ENCODE measurements at regions not wholly inside any gene's neighbourhood (a gene's known extent, or its start where the extent isn't known, plus 50 kb on each side); places are given as distances from the start of the nearest gene placed in this dataset.

- DNase-seq (peak in 2 of 5 donors; percentile 15 to 27), FAIRE-seq (no peak)
- intact Hi-C loops (cut with DNase I): no loop called here
- H3K36me3 ChIP-seq (ENCODE audit: control insufficient read depth in 2 of 3, insufficient read depth in 3 of 3, low read length in 3 of 3): no peaks in the 10 kb centered on the region
- H3K4me3 ChIP-seq (ENCODE audit: low read length in 3 of 3): no peak overlapping the region
- no peaks in the 10 kb centered on the region for H3K9me3 ChIP-seq (ENCODE audit: control insufficient read depth in 2 of 3, insufficient read depth in 1 of 3, low read length in 3 of 3)
- H3K9ac ChIP-seq (ENCODE audit: low read length in 3 of 3): no peak overlapping the region
- H3K27ac ChIP-seq (ENCODE audit: low read depth in 2 of 2, low read length in 2 of 2): no peak overlapping the region
- no peaks in the 10 kb centered on the region for H3K4me1 ChIP-seq (ENCODE audit: control insufficient read depth in 2 of 3, insufficient read depth in 2 of 3, low read depth in 1 of 3, low read length in 3 of 3)
- no peaks in the 10 kb centered on the region for H3K27me3 ChIP-seq (ENCODE audit: control insufficient read depth, insufficient read depth, low read length)
- no peak for TF ChIP-seq CTCF (IDR thresholded peaks at IDR 0.05; ENCODE audit: borderline replicate concordance, extremely low read depth, insufficient read depth)
Observed at GRCh38 chr4:38279077-38279476, 318.9 kb downstream of the PTTG2 start.

GRCh38 chr4:38279650-38280322 lies 319.6 kb downstream of the PTTG2 start:
- peak; percentile 65 to 77 (median 76) for DNase-seq

GRCh38 chr4:38280323-38280706 lies 320.1 kb downstream of the PTTG2 start:
- no peaks in the 10 kb centered on the region for H3K9me3 ChIP-seq (ENCODE audit: control insufficient read depth in 2 of 3, insufficient read depth in 1 of 3, low read length in 3 of 3)
- no peak overlapping the region for H3K27ac ChIP-seq (ENCODE audit: low read depth in 2 of 2, low read length in 2 of 2)
- no peaks in the 10 kb centered on the region for H3K36me3 ChIP-seq (ENCODE audit: control insufficient read depth in 2 of 3, insufficient read depth in 3 of 3, low read length in 3 of 3)
- no peaks in the 10 kb centered on the region for H3K27me3 ChIP-seq (ENCODE audit: control insufficient read depth, insufficient read depth, low read length)
- no peaks in the 10 kb centered on the region for H3K4me1 ChIP-seq (ENCODE audit: control insufficient read depth in 2 of 3, insufficient read depth in 2 of 3, low read depth in 1 of 3, low read length in 3 of 3)
- DNase-seq (no peak), FAIRE-seq (no peak)
- no peak overlapping the region for H3K9ac ChIP-seq (ENCODE audit: low read length in 3 of 3)
- no peak for TF ChIP-seq CTCF (IDR thresholded peaks at IDR 0.05; ENCODE audit: borderline replicate concordance, extremely low read depth, insufficient read depth)
- H3K4me3 ChIP-seq (ENCODE audit: low read length in 3 of 3): no peak overlapping the region
- intact Hi-C loops (cut with DNase I): no loop called here

More at GRCh38 chr4:38279650-38280322, 319.6 kb downstream of the PTTG2 start:
- Histone ChIP-seq H3K4me3 (ENCODE audit: low read length in 3 of 3) (no peak overlapping the region), H3K36me3 (ENCODE audit: control insufficient read depth in 2 of 3, insufficient read depth in 3 of 3, low read length in 3 of 3) (no peaks in the 10 kb centered on the region), H3K27ac (ENCODE audit: low read depth in 2 of 2, low read length in 2 of 2) (no peak overlapping the region), H3K9me3 (ENCODE audit: control insufficient read depth in 2 of 3, insufficient read depth in 1 of 3, low read length in 3 of 3) (no peaks in the 10 kb centered on the region), H3K9ac (ENCODE audit: low read length in 3 of 3) (no peak overlapping the region), H3K4me1 (ENCODE audit: control insufficient read depth in 2 of 3, insufficient read depth in 2 of 3, low read depth in 1 of 3, low read length in 3 of 3) (no peaks in the 10 kb centered on the region), H3K27me3 (ENCODE audit: control insufficient read depth, insufficient read depth, low read length) (no peaks in the 10 kb centered on the region)
- intact Hi-C loops (cut with DNase I): no loop called here
- TF ChIP-seq CTCF (IDR thresholded peaks at IDR 0.05; ENCODE audit: borderline replicate concordance, extremely low read depth, insufficient read depth): no peak
- FAIRE-seq: no peak

Measured in kidney (tissue), 13 donors.